GM21529 (cell line): ENCODE measurements at regions not wholly inside any gene's neighbourhood (a gene's known extent, or its start where the extent isn't known, plus 50 kb on each side); places are given as distances from the start of the nearest gene placed in this dataset.

Experiments
- ATAC-seq: cut with Tn5 transposase; IDR thresholded peaks from one replicate; pipeline ENCODE4 v1.9.1; 2021; ENCODE audit not compliant: unreplicated experiment

DNA sequence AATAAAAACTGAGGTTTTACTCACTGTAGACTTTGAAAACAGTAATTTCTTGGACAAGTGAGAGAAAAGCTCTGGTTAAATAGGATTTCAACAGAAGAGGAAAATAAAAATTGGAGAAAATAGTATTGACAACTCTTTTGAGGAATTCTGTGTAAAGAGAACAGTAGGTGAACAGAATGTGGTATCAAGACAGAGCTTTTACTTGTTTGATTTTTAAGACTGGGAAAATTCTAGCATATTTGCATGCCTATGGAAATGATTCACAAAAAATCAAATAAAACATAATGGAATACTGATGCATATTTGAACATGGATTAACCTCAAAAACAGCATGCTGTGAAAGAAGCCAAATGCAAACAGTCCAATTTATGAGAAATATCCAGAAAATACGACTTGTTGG, 504.6 kb downstream of the KCTD8 start:
- no peak for ATAC-seq

DNA sequence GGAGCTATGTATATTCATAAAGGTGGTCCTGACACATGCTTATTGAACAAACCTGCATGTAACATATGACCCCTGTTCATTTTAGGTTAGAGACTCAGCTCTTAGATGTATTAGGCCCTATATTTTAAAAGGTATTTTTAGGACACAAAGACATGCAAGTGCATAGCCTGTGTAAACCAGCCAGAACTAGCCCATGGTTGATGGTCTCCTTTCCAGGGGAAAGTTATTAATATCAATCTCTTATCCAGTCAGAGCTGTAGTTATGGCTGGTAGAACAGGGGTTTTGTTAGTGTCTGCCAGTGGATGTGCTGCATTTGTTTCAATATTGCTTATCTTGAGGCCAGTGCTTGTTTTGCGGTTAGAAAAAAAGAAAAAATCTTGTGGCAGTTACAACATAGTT, 488.6 kb downstream of the KCTD8 start:
- no peak for ATAC-seq

DNA sequence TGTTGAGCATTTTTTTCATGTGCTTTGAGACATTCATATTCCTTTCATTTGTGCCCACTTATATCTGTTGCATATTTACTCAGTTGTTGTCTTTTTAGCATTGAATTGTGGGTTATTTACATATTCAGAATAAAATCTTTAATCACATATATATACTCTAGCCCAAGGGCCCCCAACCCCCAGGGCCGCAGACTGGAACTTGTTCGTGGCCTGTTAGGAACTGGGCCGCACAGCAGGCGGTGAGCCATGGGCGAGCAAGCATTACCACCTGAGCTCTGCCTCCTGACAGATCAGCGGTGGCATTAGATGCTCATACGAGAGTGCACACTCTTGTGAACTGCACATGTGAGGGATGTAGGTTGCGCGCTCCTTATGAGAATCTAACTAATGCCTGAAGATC, 480.6 kb downstream of the KCTD8 start:
- ATAC-seq, result no peak

DNA sequence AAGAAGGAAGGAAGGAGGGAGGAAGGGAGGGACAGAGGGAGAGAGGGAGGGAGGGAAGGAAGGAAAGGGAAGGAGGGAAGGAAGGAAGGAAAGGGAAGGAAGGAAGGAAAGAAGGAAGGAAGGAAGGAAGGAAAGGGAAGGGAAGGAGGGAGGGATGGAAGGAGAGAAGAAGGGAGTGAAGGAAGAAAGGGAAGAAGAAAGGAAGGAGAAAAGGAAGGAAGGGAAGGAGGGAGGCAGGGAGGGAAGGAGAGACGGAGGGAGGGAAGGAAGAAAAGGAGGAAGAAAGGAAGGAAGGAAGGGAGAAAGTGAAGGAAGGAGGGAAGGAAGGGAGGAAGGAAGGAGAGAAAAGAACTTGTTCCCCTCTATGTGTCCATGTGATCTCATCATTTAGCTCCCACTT, 465.0 kb downstream of the KCTD8 start:
- ATAC-seq, result no peak

DNA sequence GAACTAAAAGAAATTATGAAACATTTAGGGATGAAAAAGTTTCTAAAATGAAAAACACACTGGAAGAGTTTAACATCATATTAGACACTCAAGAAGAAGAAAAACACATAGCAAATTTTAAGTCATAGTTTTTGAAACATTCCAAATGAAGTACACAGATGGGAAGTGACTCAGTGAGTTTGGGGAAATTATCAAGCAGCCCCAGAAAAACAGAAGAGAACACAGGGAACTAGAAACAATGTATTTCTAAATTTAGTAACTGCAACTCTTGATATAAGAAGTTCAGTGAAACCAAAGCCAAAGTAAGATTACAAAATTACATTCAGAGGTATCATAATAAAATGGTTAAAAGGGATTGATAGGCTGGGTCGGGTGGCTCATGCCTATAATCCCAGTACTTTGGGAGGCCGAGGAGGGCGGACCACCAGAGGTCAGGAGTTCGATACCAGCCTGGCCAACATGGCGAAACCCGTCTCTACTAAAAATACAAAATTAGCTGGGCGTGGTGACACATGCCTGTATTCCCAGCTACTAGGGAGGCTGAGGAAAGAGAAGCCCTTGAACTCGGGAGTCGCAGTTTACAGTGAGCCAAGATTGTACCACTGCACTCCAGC, 461.2 kb downstream of the KCTD8 start:
- ATAC-seq, result no peak

DNA sequence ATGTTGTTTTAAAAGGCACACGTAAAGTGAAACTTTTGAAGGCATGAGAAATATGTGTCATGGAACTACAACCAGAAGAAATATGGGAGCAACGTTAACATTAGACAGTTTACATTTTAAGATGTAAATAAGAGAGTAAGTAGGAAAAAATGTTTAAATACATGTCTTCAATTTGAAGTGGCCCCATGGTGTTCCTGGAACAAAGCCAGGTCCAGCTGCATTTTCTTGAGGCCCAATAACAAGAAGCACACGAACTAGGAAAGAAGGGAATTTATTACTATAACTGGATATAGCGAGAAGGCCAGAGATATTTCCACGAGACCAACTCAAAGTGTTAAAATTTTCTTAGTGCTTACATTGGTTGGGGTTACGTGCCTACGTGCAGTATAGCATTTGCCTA, 458.1 kb downstream of the KCTD8 start:
- no peak for ATAC-seq

DNA sequence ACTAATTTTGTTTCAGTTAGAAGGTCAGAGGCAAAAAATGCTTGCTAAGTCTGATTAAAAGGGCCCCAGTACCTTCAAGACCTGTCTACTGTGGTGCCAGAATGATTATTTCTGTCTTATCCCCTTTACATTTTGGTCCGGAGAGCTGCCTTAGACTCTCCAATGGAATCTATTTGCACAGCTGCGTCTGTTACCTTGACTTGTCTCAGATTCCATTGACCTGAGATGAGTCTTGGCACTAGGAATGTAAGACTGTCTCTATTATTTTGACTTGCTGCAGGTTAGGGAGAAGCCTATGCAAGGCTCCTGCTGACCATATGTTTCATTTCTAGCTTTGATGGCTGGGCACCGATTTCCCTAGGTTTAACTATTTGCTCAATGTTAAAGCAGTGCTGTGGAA, 457.6 kb downstream of the KCTD8 start:
- no peak for ATAC-seq

DNA sequence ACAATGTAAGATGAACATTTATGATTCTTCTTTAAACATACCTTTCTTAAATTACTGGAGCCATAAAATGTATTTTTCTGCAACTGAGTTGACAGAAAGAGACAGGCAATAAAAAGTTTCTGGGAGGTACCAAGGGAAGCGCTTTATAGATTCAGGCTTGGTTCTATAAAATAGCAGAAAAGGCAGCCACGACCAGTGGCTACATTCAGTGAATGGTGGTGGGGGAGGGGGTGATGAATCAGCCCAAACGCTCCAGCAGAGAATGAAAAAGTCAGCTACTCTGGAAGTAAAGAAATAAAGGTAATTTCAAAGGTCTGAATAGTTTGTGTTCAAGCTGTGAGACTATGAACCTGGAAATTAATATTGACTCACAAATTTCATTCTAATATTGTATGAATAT, 456.1 kb downstream of the KCTD8 start:
- ATAC-seq, result no peak

DNA sequence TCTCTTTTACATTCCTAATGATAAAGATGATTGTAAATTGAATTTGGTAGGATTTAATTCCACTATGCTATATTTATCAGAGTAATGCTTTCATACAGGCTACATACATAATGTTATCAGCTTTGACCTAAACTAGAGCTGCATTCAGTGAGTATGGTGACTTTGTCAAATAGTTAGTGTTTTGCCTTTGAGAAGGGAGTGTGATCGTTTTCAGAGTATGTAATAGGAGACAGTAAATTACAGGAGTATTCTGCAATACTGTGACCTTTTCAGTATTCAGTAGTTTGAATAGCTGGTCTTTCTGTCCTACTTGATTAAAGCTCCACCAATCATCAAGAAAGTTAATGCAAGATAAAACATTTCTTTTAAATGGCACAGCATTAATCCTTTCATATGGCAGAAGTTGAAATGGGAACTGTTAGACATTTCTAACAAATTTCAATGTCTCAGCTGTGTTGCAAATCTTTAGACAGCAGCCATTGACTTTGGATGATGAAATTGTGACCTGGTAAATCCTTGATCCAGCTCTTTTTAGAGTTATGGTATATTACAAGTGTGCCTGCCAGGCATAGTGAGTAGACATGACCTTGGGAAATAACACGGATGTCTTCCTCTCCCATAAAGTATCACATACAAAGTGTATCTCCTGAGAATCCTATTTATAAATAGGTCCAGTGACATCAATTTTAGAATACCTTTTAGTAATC, 455.3 kb downstream of the KCTD8 start:
- ATAC-seq, result no peak

DNA sequence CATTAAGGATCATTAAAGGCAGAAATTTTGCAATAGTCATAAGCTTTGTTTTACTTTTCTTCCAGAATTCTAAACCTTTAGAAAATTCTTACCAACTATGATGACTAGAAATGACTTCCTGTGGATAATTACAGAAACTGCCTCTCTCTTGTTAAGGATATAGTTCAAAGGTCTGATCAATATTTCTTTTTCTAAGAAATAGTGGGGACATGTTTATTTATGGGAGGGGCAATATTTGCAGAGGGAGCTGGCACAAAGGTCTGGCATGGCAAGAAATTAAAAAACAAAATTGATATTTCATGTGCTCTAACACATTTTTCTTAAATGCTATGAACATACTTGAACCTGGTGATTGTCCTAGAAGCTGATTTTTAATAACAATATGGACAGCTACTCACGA, 448.9 kb downstream of the KCTD8 start:
- ATAC-seq, result no peak

DNA sequence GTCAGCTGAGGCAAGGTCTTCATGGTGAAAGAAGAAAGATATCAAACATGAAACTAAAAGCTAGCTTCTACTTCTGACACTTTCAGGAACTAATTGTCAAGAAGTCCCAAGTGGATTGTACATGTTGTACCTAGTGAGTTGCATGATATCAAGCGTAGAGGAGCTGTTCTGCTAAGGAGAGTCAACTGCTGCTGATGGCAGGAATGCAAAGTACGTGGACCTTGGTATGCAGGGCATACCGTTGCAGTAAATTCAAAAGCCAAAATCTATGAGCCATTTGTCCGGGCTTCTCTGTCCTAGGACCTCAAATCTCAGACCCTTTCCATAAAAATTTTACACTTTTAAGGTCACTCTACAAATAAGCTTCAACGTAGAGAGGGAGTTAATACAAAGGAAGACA, 446.2 kb downstream of the KCTD8 start:
- no peak for ATAC-seq

DNA sequence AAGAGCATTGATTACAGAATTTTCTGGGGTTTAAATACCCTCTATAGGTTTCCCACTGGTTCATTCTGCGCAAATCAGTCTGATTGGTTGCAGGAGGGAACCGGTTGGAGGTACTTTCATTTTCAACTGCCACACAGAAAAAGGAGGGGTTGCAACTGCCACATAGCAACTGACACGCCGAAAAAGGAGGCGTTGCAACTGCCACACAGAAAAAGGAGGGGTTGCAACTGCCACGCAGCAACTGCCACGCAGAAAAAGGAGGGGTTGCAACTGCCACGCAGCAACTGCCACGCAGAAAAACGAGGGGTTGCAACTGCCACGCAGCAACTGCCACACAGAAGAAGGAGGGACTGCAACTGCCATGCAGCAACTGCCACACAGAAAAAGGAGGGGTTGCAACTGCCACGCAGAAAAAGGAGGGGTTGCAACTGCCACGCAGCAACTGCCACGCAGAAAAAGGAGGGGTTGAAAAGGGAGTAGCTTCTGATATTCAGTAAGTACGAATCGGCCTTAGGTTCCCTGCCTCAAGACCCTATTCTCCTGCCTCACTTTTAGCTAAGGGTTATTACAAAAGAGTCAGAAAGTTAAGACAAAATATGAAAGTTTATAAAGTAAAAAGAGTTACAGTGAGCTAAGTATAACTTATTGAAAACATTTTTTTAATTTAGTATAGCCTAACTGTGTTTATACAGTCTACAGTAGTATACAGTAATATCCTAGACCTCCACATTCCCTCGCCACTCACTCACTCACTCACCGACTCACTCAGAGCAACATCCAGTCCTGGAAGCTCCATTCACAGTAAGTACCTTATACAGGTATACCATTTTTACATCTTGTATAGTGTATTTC, 431.8 kb downstream of the KCTD8 start:
- no peak for ATAC-seq

DNA sequence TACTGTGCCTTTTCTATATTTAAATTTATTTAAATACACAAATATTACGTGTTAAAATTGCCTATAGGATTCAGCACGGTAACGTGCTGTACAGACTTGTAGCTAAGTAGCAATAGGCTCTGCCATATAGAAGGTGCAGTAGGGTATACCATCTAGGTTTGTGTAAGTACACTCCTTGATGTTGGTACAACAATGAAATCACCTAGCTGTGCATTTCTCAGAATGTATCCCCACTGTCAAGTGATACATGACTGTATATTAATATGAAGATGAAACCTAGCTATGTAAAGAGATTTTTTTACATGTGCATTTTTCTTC, 431.2 kb downstream of the KCTD8 start:
- no peak for ATAC-seq

DNA sequence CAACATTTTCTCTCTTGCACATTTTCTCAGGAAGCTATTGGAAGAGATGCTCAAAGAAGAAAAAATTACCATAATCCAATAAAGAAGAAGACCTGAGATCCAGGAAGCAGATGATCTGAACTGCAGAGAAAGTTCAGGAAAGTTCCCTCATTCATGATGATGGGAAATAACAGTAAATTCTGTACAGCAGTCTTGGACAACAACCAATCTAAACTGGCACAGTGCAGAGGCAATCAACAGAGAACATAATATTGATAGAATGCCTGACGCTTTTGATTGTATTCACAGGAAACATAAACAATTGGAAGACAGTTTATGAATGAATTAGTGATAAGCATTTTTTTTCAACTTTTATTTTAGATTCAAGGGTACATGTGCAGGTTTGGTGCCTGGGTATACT, 428.9 kb downstream of the KCTD8 start:
- no peak for ATAC-seq

DNA sequence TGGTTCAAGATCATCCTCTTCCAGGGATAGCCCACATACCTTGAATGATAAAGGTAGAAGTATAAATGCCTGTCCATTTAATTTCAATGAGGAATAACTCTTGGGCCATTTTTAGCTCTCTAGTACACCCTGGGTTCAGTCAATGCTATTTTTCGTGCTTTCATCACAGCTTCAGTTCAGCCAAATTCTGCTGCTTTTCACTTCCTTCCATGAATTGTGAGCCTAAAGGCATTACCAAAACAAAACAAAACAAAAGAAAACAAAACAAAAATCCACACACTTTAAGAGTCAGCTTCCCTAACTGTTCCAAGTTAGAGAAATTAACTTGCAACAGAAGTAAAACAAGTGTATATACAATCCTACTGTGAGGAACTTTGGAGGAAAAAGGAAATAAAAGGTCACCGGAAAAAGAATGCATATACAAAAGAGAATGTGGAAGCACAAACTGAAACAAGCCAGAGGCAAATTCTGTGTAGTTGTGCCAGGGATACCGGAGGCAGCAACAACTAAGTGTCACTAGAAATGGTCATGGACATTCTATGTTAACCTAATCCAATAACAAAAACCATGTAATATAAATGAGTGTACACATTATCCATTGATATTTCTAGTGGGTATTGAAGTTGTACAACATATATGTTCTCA, 423.1 kb downstream of the KCTD8 start:
- ATAC-seq, result no peak

DNA sequence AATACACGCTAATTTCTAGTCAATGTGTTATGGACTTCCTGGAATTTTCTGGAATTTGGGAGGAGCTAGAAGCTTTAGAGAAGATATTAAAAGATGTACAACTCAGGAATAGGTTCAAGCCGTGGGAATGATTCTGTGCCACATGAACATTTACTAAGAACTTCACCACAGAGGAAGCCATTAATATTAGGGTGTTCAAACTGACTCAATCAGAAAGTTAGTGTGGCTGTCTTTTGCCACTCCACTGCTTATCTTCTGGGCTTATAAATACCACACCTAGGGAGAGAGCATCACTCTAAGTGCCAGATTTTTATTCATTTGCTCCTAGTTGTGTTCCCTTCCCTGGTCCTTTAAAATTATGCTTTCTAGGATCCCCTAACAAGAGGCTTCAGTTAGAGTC, 409.8 kb downstream of the KCTD8 start:
- ATAC-seq, result no peak

DNA sequence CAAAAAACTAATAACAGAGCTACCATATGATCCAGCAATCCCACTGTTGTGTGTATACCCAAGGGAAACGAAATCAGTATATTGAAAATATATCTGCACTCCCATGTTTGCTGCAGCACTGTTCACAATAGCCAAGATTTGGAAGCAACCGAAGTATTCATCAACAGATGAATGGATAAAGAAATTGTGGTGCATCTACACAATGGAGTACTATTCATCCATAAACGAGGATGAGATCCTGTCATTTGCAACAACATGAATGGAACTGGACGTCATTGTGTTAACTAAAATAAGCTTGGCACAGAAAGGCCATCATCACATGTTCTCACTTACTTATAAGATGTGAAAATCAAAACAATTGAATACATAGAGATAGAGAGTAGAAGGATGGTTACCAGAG, 402.1 kb downstream of the KCTD8 start:
- no peak for ATAC-seq

DNA sequence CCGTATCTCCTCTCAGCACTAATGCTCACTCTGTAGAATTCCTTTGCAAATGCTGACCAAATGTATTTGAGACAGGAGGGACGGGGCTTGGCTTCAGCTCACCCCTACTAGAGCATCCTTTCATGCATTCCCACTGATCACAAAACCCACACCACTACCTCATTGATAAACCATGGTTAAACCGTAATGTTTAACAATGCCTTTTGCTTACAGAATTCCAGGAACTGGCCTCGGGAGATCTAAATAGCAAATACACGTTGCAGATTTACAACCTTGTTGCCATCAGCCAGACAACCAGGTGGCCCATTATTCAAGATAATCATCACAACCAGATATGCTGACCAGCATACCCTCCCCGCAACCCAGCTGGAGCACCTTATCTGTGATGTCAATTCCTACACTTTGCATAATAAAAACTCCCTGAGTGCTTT, 391.9 kb downstream of the KCTD8 start:
- ATAC-seq, result no peak

DNA sequence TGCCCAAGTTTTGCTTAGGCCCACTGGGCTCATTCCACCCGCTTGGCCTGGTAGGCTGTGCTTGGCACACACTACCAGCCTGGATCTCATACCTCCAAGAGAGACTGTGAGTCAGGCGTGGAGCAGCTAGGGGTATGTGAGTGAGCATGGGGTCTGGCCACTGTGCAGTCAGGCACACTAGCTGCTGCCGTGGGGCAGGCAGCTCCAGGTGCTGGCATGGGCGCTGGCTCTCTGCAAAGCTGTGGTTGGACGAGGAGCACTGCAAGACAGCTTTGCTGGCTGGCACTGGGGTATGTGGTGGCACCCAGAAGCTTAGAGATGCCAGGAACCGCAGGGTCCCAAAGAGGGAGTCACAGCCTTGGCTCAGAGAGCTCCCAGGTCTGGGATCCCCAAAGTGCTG, 377.8 kb downstream of the KCTD8 start:
- ATAC-seq, result no peak

DNA sequence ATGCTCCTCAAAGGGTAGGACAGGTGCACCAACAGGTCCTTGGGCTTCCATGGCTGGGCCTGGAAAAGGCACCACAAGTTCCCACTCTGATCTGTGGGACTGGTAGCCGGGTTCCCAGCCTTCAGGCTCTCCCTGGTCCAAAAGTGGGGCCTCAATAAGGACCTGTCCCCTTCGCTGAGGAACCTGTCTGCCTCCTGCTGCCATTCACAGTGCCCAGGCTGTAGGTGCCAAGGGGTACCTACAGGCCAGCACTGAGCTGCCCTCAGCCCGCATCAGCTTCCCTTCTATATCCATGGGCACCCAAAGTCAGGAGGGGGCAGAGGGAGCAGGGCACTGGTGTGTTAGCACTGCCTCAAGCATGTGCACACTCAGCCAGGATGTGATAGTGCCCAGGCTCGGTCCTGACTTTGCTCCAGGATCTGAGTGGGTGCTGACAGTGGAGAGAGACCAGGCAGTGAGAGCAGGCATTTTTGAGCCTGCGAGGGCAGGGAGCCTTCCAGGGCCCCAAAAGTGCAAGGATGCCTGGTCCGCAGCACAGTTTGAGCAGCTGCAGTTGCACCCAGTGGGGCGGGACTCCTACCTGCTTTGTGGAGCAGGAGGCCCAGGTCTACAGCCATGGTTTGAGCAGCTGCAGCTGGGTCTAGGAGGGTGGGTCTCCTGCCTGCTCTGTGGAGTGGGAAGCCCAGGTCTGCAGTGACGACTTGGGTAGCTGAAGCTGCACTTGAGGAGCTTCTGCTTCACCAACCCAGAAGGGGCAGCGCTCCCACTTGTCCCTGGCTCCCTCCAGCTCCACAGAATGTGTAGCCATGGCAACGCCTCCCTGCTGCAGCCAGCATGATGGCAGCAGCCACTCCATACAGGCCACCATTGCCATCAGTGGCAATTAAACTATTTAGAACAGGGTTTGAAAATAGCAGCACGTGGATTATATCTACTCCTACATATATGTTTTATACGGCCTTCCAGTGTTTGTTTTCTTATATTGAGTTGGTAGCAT, 376.4 kb downstream of the KCTD8 start:
- no peak for ATAC-seq

DNA sequence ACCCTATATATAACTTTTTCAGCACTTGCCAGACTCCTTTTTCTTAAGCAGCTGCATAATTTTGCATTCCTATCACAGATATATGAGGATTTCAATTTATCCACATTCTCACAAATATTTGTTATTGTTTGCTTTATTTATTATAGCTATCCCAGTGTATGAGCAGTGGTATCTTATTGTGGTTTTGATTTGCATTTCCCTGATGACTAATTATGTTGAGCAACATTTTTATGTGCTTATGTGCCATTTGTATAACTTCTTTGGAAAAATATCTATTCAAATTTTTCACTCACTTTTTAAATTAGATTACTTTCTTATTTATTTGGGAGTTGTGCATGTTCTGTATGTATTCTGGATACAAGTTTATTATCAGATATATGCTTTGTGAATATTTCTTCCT, 361.9 kb downstream of the KCTD8 start:
- no peak for ATAC-seq
